ENCODE measurements at regions not wholly inside any gene's neighbourhood (a gene's known extent, or its start where the extent isn't known, plus 50 kb on each side); places are given as distances from the start of the nearest gene placed in this dataset.

DNA sequence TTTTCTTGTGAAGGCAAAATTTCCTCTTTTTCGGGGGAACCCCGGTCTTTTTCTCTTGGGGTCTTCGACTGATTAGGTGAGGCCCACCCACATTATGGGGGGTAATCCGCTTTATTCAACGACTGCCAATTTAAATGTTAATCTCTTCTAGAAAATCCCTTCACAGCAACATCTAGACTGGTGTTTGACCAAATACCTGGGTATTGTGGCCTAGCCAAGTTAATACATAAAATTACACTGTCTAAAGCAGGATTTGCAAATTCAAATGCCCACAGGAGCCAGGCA is 170.0 kb upstream of the FOXN3 start:
- TF ChIP-seq, protein P1, sequence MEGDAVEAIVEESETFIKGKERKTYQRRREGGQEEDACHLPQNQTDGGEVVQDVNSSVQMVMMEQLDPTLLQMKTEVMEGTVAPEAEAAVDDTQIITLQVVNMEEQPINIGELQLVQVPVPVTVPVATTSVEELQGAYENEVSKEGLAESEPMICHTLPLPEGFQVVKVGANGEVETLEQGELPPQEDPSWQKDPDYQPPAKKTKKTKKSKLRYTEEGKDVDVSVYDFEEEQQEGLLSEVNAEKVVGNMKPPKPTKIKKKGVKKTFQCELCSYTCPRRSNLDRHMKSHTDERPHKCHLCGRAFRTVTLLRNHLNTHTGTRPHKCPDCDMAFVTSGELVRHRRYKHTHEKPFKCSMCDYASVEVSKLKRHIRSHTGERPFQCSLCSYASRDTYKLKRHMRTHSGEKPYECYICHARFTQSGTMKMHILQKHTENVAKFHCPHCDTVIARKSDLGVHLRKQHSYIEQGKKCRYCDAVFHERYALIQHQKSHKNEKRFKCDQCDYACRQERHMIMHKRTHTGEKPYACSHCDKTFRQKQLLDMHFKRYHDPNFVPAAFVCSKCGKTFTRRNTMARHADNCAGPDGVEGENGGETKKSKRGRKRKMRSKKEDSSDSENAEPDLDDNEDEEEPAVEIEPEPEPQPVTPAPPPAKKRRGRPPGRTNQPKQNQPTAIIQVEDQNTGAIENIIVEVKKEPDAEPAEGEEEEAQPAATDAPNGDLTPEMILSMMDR (conservative IDR thresholded peaks at IDR 0.05), result no peak
- TF ChIP-seq ZFX (IDR thresholded peaks at IDR 0.05), result no peak
